Jurkat, Clone E6-1 (cell line): ENCODE measurements at regions not wholly inside any gene's neighbourhood (a gene's known extent, or its start where the extent isn't known, plus 50 kb on each side); places are given as distances from the start of the nearest gene placed in this dataset.

Source experiments
- DNase-seq: peaks from one replicate; pipeline ENCODE4 v3.0.0-alpha.2; 2011; ENCODE audit warnings: low read depth, low spot score
- H3K4me3 ChIP-seq: 2 replicates; pipeline ENCODE4 v1.5.1; 2011; ENCODE audit warnings: mild to moderate bottlenecking, low read length, control low read depth, moderate library complexity

- no peak for DNase-seq
- no peak overlapping the region for H3K4me3 ChIP-seq
Observed at GRCh38 chr6:113529879-113530278, 327.3 kb upstream of the MARCKS start.

GRCh38 chr6:113530769-113531168 is 326.4 kb upstream of the MARCKS start:
- no peak overlapping the region for H3K4me3 ChIP-seq
- DNase-seq = no peak

GRCh38 chr6:113539202-113539601 is 317.9 kb upstream of the MARCKS start:
- H3K4me3 ChIP-seq = no peak overlapping the region
- DNase-seq = no peak

GRCh38 chr6:113539623-113540022 is 317.5 kb upstream of the MARCKS start:
- DNase-seq = no peak
- H3K4me3 ChIP-seq = no peak overlapping the region

GRCh38 chr6:113540466-113540865 is 316.7 kb upstream of the MARCKS start:
- no peak overlapping the region for H3K4me3 ChIP-seq
- no peak for DNase-seq

- DNase-seq = no peak
- H3K4me3 ChIP-seq = no peak overlapping the region
Observed at GRCh38 chr6:113551168-113551567, 306.0 kb upstream of the MARCKS start.

- no peak for DNase-seq
- H3K4me3 ChIP-seq = no peak overlapping the region
Observed at GRCh38 chr6:113556775-113557174, 300.4 kb upstream of the MARCKS start.

- DNase-seq = no peak
- no peak overlapping the region for H3K4me3 ChIP-seq
Observed at GRCh38 chr6:113558431-113558830, 298.7 kb upstream of the MARCKS start.

GRCh38 chr6:113558966-113559365 is 298.2 kb upstream of the MARCKS start:
- no peak for DNase-seq
- no peak overlapping the region for H3K4me3 ChIP-seq

- no peak for DNase-seq
- H3K4me3 ChIP-seq = no peak overlapping the region
Observed at GRCh38 chr6:113560376-113560775, 296.8 kb upstream of the MARCKS start.

GRCh38 chr6:113560908-113561307 is 296.2 kb upstream of the MARCKS start:
- no peak overlapping the region for H3K4me3 ChIP-seq
- DNase-seq = no peak

- DNase-seq = no peak
Observed at GRCh38 chr6:113562248-113562647, 294.9 kb upstream of the MARCKS start.

GRCh38 chr6:113564371-113565171 is 292.6 kb upstream of the MARCKS start:
- H3K4me3 ChIP-seq = no peak overlapping the region
- DNase-seq = no peak

More at GRCh38 chr6:113562248-113562647, 294.9 kb upstream of the MARCKS start:
- no peak overlapping the region for H3K4me3 ChIP-seq

GRCh38 chr6:113565306-113565705 is 291.8 kb upstream of the MARCKS start:
- H3K4me3 ChIP-seq = no peak overlapping the region
- DNase-seq = no peak

GRCh38 chr6:113570161-113570560 is 287.0 kb upstream of the MARCKS start:
- no peak overlapping the region for H3K4me3 ChIP-seq
- no peak for DNase-seq

GRCh38 chr6:113570641-113571040 is 286.5 kb upstream of the MARCKS start:
- DNase-seq = no peak
- no peak overlapping the region for H3K4me3 ChIP-seq

- no peak for DNase-seq
- no peak overlapping the region for H3K4me3 ChIP-seq
Observed at GRCh38 chr6:113574147-113574546, 283.0 kb upstream of the MARCKS start.

GRCh38 chr6:113576310-113576709 is 280.8 kb upstream of the MARCKS start:
- no peak for DNase-seq
- no peak overlapping the region for H3K4me3 ChIP-seq

GRCh38 chr6:113578691-113579090 is 278.5 kb upstream of the MARCKS start:
- H3K4me3 ChIP-seq = no peak overlapping the region
- DNase-seq = no peak

- no peak overlapping the region for H3K4me3 ChIP-seq
- no peak for DNase-seq
Observed at GRCh38 chr6:113584767-113585166, 272.4 kb upstream of the MARCKS start.

GRCh38 chr6:113585246-113585645 is 271.9 kb upstream of the MARCKS start:
- no peak for DNase-seq
- H3K4me3 ChIP-seq = no peak overlapping the region
